Kidney tubule cell (primary cell): ENCODE measurements at regions not wholly inside any gene's neighbourhood (a gene's known extent, or its start where the extent isn't known, plus 50 kb on each side); places are given as distances from the start of the nearest gene placed in this dataset.
"Not testable (repeated sequence)": the region's sequence is repeated elsewhere in the genome, so short reads cannot be mapped to it uniquely, and the experiment has no call there.

Experiments
- DNase-seq: peaks from one replicate; pipeline ENCODE4 v3.0.0-alpha.2; 2018; ENCODE audit warnings: low spot score

DNA sequence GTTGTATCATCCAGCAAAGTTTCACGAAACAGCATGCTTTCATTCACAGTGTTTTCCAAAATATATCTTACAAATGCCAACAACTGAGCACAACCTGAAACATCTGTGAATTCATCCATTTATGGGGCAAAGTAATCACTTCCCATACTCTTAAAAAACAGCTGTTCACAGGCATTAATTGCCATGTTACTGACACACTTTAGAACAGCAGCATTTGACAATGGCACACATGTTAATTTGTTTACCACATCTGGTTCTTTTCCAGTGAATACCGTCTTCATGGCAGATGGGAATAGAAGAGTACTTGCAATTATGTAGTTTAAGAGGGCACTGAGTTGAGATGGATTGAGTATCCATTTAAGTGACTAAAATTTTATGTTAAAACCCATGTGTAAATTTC, 347.4 kb upstream of the LRP1B start:
- DNase-seq = no peak

DNA sequence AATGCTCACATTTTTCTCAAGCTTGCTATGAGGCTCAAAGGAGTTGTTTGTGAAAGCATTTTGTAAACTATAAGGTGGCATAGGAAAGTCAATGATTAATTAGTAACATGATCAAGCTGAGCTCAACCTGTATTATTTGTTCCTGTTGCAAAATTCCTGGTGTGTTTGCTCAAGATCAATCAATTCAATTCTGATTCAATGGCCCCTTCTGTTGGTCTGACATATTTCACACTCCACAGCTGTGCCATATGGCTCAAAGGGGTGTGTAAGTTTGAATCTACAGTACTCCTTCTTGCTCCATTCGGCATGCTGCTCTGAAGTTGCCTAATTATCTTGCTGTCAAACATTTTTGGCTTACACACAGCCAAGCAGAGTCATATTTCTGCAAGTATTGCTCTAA, 341.6 kb upstream of the LRP1B start:
- DNase-seq = no peak

DNA sequence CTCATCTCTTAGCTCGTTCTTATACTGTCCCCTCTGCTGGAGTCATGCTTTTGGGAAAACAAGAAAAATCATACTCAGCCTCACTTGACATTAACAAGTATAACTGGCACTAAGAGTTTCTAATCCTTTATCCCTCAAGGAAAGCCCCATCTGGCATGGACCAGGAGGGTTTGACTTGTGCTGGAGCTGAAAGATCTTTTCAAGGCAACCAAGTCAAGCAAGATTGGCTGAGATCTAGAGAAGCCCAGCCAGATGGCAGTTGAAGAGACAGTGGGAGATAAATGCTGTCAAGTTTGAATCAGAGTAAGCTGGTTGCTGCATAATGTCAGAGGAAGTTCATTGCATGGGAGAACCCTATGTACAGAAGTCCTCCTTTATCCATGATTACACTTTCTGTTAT, 336.5 kb upstream of the LRP1B start:
- DNase-seq = no peak

DNA sequence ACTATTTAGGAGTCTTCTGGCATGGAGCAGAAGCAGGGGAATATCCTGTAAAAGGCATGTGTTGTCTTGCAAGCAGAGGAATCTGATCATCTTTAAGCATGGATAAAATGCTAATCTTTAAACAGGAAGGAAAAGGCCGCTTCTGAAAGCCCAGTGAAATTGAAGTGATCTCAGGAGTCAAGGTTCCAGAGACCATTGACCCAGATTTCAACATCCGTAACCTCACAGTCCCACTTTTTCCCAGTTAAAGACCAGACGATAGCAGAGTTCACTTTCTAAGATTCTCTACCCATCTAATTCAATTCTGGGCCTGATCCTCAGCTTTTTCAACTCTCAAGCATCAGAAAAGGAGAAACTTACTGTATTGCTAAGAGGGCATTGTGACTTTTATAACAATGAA, 332.2 kb upstream of the LRP1B start:
- no peak for DNase-seq

DNA sequence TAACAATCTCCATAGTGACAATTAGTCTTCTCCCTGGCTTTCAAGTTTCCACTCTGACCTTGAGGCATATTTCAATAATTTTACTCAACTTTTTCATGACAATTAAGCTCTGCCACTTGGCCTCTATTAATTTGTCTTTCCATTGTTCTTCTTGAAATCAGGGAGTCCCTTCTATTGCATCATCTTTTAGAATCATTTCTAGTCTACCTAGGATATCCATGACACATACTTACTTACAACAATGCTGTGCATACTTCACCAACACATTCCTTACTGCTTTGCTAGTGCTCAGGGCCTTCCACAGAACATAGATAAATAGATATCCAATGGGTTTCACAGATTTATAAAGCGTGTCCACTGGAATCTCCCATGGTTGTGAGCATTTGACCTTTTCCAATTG, 331.5 kb upstream of the LRP1B start:
- DNase-seq = peak; percentile 15

DNA sequence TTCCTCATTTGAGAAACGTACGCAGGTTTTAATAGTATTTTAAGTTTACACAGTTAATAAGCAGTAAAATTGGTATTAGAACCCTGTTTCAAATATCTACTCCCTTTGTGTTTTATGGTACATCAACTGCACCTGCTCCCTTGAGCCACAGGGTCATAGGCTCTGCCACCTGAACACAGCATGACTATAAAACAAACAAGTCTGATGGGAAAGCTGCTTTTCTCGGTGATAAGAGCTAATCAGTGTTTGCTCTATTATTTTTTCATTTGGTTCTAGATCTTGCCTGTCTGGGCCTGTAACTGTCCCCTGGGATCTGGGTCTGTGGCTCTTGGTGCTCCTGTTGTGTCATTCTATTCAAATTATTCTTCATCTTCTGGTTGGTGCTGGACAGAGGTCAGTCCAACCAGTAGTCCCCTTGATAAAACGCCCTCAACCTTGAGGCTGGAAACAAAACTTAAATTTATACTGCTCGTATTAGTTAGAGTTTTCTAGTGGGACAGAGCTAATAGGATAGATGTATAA, 314.8 kb upstream of the LRP1B start:
- no peak for DNase-seq

DNA sequence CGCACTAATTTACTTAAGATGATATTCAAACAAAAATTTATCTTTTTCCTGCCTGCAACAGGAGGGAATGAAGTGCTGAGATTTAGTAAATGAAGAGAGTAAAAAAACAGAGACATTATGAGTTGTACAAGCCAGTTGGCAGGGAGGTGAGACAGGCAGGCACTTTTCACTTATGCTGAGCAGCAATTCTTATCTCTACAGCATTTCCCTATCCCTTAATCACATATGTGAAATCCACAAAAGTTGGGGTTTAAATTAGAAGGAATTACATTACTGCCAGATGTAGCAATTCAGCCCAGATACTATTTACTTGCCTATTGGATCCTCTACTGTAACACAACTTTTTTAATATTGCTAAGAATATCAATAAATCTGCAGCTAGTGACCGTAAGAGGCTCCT, 314.2 kb upstream of the LRP1B start:
- DNase-seq = no peak

DNA sequence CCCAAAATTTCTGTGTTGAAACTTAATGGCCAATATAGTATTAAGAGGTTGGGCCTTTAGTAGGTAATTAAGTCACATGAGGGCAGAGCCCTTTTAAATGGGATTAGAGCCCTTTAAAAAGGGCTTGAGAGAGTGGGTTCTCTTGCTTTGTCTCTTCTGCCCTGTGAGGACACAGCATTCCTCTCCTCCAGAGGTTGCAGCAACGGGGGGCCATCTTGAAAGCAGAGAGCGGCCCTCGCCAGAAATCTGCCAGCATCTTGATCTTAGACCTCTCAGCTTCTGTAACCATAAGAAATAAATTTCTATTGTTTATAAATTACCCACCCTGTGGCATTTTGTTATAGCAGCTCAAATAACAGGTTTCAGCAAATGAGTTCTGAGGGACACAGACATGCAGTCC, 305.0 kb upstream of the LRP1B start:
- no peak for DNase-seq

DNA sequence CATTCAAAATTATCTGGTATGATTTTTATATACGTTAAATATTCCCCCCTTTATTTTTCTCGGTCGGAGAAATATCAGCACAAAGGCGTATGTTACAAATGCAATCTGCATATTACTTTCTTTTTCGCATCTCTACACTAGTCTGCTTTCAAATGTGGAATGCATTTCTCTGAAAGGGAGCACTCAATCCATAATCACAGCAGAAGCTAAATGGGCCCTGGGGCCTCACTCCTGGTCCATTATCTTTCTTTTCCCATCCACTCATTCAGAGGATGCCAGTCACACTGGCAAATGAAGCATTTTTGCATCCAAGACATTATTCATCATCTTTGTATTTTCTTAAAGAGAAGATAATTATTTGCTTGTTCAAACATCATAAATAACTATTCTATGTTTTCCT, 295.2 kb upstream of the LRP1B start:
- no peak for DNase-seq

DNA sequence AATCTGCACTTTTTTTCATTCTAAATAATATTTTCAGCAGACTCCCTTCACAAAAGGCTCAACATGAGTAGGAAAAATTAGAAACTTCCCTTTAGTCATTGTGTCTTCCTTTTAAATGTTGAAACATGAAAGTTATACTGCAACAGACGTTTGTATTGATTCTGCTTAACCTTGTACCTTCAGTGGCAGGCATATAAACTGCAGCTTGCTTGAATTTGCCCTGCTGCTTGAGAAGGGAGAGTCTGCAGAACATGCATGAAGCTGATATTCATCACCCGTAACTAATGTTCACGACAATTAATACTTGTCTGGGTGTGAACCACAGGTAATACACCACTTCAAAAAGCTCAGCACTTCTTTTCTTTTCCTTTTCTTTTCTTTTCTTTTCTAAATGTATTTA, 294.7 kb upstream of the LRP1B start:
- DNase-seq = no peak

DNA sequence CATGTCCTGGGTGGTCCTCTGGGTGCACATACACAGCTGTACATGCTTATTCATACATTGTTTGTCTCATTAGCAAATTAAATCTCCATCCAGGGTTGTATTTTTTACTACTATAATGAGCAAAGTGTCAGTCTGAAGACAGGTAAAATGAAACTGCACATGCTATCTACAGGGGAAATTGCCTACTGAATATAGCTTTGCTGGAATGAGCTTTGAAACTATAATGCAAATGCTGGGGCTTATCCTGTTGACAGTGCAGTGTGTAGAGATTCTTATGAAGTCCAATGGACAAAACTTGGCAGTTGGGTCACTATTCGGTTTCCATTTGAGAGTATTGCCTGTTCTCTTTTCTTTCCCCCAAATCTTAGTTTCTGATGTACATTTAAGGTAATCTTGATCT, 292.8 kb upstream of the LRP1B start:
- no peak for DNase-seq

DNA sequence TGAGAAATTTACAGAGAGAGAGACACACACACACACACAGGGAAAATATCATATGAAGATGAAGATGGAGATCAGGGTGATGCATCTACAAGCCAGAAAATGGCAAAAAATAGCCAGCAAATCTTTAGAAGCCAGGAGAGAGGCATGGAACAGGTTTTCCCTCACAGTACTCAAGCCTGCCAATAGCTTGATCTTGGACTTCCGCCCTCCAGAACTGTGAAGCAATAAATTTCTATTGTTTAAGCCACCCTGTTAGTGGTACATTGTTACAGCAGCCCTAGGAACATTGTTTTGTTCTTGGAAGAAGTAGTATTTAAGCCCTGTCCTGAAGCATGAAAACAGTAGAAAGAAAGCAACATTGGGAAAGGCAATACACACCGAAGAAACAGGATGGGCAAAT, 292.0 kb upstream of the LRP1B start:
- no peak for DNase-seq

DNA sequence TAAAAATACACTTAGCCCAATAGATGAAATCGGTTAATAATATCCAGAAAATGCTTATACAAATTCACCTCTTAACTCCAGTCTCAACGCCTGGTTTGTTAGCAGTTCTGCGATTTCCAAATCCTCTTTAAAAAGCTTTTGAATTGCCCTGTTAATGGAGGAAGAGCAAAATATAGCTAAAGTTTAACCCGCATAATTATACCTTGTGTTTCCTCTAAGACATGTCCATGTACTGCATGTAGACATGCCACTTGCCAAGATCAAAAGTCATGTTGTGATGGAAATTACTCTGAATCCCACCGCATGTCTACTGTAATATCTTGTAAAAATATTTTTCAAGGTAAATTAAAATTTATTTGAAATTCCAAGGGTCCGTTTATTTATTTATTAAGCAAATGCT, 291.2 kb upstream of the LRP1B start:
- no peak for DNase-seq

DNA sequence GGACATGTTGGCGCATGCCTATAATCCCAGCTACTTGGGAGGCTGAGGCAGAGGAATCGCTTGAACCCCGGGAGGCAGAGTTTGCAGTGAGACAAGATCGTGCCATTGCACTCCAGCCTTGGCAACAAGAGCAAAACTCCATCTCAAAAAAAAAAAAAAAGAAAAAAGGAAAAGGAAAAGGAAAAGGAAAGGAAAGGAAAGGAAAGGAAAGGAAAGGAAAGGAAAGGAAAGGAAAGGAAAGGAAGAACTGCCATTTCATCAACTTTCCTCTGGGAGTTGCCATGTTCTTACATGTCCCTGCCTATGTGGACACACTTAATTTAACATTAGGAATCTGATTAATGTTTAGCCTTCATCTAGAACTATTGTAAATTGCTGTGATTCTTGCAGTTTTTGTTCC, 287.9 kb upstream of the LRP1B start:
- DNase-seq = not testable (repeated sequence)

DNA sequence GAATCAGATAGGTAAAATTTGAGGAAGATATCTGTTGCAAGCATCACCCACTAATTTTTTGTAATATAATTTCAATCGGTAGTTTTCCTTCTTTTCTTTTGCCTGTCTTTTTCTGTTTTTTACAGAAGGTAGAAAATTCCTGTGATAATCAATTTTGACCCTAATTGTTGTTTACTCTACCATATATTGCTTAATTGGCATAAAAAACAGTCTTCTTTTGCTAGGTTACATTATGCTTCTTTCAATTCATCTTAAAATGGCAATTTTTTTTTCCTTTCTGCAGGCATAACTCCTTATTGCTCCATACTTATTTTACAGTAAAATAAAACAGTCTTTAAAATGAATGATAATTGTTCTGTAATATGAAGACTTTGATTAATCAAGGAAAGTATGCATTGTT, 286.2 kb upstream of the LRP1B start:
- no peak for DNase-seq

DNA sequence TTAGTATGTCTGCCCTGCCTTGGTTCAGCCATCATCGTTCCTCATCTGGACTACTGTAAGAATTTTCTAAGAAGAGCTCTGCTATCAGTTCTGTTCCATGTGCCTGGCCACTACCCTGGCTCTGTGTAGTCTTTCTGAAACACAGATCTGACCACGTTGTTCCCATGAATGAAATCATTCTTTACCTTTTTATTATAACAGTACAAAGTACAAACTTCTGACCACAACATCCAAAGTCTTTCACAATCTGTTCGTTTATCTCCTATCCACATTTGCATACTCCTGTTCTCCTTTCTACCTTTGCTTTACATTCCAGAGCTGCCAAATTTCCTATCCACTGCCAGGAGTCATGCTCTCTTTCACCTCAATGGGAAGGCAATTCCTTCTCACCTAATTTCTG, 284.6 kb upstream of the LRP1B start:
- DNase-seq = no peak

DNA sequence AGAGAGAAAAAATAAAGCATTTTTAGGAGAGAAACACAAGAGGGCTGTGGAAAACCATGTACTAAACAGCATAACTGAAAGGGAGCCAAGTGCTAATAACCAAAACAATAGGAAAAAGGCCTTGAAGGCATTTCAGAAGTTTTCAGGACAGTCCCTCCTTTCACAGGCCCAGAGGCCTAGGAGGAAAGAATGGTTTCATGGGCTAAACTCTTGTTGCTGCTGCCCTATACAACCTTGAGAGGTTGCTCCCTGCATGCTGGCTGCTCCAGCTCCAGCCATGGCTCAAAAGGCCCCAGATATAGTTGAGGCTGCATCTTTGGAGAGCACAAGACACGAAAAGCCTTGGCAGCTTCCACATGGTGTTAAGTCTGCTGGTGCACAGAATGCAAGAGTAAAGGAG, 267.4 kb upstream of the LRP1B start:
- DNase-seq = no peak

DNA sequence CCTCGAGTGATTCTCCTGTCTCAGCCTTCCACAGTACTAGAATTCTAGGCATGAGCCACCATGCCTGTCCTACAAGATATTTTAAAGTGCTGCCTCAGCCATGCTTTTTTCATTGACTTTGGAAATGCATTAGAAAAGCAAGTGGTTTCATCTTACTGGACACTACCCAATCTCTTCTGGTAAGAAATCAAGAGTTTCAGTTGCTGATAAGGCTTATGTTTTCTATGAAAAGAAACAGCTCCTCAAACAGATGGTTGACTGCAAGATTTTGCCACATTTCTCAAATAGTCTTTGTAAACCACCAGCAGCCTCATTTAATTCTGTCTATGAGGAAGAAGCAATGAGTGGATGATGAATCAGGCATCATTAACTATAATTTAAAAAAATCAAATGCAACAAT, 264.5 kb upstream of the LRP1B start:
- DNase-seq = no peak

DNA sequence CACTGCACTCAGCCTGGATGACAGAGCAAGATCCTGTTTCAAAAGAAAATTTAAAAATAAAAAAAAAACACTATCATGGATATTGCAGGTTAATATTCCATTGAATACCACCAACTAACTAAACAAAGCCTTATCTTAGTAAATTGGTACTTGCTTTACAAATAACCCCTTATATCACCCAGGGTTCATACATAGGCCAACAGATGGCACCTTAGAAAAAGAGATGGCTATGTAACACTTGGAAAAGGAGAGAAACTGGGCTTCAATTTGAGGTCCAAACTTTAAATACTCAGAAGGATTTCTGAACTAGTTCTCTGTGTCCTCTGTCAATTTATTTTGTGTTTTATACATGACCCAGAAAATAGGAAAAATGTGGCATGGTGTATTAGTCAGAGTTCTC, 249.6 kb upstream of the LRP1B start:
- DNase-seq = no peak

DNA sequence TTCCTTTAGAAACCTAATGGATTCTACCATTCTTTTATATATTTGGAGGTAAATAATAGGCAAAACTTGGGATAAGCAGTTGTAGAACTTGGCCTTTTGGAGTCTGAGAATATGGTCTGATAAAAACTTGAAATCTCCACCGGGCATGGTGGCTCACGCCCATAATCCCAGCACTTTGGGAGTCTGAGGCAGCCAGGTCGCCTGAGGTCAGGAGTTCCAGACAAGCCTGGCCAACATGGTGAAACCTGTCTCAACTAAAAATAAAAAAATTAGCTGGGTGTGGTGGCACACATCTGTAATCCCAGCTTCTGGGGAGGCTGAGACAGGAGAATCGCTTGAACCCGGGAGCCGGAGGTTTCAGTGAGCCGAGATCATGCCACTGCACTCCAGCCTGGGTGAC, 231.3 kb upstream of the LRP1B start:
- not testable (repeated sequence) for DNase-seq

DNA sequence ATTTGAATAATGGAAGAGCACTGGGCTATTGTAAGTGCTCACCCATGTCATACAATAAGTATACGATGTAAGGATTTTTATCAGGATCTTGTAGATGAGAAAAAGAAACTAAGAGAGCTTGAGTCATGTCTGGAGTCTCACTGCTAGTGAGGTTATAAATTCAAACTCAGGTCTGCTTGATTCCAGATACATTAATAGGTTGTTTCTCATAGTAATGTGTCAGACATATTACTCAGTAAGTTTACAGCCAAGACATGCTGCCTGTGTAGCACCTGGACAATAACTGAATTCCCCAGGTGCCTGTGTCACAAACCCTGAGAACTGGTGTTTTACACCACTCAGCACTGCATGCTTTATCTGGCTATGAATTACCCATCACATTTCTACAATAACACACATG, 216.9 kb upstream of the LRP1B start:
- DNase-seq = peak; percentile 64

DNA sequence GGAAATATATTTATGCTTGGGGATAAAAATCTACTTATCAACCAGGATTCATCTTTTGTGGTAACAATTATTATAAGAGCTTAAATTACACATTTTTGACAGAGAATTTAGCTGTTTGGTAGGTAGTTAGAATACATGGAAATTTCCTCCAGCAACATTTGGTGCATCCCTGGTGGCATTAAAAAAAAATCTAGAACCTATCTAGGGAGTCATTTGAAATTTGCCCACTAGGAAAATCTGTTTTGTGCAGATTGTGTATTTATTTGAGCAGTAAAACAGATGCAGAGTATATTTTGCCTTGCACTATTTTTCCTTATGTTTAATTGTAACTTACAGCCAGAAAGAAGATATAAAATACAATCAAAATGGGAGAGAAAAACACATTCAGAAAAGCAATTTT, 208.4 kb upstream of the LRP1B start:
- DNase-seq = no peak

DNA sequence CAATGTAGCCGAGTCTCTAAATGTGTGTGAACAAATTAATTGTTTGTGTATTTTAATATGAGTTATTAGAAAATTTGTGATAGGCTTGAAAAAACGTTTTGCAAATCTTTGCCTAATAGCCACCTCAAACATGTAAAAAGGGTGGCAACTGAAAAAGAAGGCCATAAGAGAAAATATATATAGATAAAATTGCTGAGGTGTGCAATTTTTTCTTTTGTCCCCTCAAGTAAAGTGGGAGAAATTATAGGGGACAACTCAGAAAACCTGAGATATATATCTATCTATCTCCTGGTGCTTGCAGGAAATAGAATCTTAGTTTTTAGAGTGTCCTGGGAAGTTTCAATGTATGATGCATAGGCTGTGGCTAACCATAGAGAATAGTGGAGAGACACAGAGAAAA, 201.4 kb upstream of the LRP1B start:
- no peak for DNase-seq

DNA sequence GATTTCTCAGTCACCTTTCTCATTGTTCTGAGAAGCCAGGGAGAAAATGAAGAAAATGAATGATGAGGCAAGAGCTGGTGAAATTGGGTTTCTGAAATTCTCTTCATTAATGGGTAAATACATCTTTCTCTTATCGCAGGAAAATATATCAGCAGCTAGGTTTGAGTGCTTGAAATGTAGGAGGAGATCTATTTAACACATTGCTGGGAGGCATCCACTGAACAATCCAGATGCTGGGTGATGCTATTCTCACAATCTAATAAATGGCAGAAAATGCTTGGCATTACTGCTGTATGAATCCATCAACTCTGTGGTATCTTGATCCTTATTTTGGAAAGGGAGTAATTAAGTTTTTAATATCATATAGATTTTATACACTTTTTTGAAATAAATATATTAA, 199.6 kb upstream of the LRP1B start:
- DNase-seq = no peak

DNA sequence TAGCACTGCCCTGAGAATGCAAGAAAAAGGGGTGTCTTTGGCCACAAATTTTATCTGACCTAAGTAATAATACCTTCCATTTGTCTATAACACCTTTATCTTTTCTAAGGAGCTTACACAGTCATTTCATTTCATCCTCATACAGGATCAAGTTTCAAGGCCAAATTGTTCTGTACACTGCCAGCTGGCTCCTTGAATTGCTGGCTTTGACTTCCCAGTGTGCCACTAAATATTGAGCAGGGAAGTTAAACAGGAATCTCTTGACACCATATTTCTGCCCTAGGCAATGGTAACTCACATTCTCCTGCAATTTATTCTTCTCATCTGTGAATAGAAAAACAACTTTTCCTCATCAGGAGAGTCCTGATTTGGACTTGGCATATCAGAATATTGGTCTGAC, 195.1 kb upstream of the LRP1B start:
- no peak for DNase-seq
